Stomach (tissue), 4 donors: ENCODE measurements at regions not wholly inside any gene's neighbourhood (a gene's known extent, or its start where the extent isn't known, plus 50 kb on each side); places are given as distances from the start of the nearest gene placed in this dataset.

Source experiments
- CTCF ChIP-seq, 7 experiments: fragments of 450-650 bp in 4 of 7; fragments of 200-600 bp in 3 of 7; sonication (generic) in 3 of 7; IDR thresholded peaks; one replicate each; pipeline ENCODE4 v1.5.1; 2016 to 2019; ENCODE audit warnings: antibody characterized with exemption in 7 of 7, control low read depth in 2 of 7, mild to moderate bottlenecking in 1 of 7
- POLR2A ChIP-seq, 4 donors: fragments of 450-650 bp; IDR thresholded peaks; one replicate each; pipeline ENCODE4 v1.6.1; 2016; ENCODE audit warnings: antibody characterized with exemption in 4 of 4, control low read depth in 2 of 4, mild to moderate bottlenecking in 1 of 4, moderate library complexity in 1 of 4

GRCh38 chr12:41956353-41956752, 188.3 kb downstream of the GXYLT1 start:
- TF ChIP-seq CTCF (IDR thresholded peaks at IDR 0.05) (no peak), POLR2A (IDR thresholded peaks at IDR 0.05) (no peak)
